ENCODE measurements at regions not wholly inside any gene's neighbourhood (a gene's known extent, or its start where the extent isn't known, plus 50 kb on each side); places are given as distances from the start of the nearest gene placed in this dataset.

DNA sequence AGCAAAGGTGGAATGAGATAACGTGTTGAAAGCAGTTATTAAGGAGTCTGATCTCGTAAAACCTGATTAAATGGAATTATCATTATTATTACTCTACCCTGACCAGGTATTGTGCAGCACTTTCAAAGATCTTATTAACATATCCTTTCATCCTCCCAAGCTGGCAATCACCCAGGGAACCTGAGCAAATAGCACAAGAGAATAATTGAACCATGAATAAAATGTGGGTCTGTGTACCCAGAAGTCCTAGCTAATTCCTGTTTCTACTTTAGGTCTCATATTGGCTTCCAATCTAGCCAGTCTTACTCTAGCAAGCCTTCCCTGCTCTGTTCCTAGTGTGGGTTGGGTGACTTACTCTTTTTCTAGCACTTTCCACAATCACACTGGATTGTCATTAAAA, 162.2 kb upstream of the STK32A start (continued):
- TF ChIP-seq EZH2phosphoT487 (IDR thresholded peaks at IDR 0.05; ENCODE audit: borderline replicate concordance, low read depth), result no peak
- no peak for TF ChIP-seq YY1 (IDR thresholded peaks at IDR 0.05; ENCODE audit: low read depth)
- no peak for TF ChIP-seq EP300 (IDR thresholded peaks at IDR 0.05; ENCODE audit: borderline replicate concordance in 1 of 2, low read depth in 1 of 2, low read length in 1 of 2)
- no peak for TF ChIP-seq FOSL2 (IDR thresholded peaks at IDR 0.05; ENCODE audit: borderline replicate concordance, low read depth)

DNA sequence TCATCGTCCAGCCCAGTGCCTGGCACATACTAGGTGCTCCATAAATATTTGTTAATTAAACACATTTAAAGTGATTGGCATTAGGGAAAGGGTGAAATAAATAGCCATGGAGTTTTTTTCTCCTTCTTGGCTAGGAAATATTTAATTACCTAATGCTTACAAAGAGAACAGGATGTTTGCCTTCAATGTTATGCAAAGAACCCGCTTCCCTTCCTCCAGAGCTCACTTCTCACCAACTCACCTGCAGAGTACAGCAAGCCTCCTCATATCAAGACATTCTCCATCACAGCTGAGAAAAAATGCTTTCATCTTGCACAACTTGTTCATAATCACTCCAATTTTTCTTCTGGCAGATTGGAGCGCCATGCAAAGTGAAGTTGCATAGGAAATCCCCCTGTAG, 161.7 kb upstream of the STK32A start:
- ChIA-PET POLR2A (no interaction called here), CTCF (interaction anchor here (1.1 kb wide), 1 partner anchor 18 kb away, joined by 3 read pairs; no protein-coding TSS in a partner anchor)
- Histone ChIP-seq H3K4me1 (ENCODE audit: control insufficient read depth in 1 of 2, insufficient read depth in 2 of 2, low read depth in 1 of 2, low read length in 1 of 2) (no peaks in the 10 kb centered on the region), H3K9me2 (no peaks in the 10 kb centered on the region), H3F3A (replicated peaks; ENCODE audit: insufficient read depth) (no peaks in the 10 kb centered on the region), H2AFZ (ENCODE audit: low read depth) (no peak overlapping the region), H3K27ac (ENCODE audit: low read depth in 2 of 2, low read length in 1 of 2) (no peak overlapping the region), H3K79me2 (ENCODE audit: insufficient read depth) (no peaks in the 10 kb centered on the region), H3K4me2 (no peak overlapping the region), H3K27me3 (ENCODE audit: insufficient read depth) (no peaks in the 10 kb centered on the region), H3K9me3 (no peaks in the 10 kb centered on the region), H3K36me3 (replicated peaks in 1 of 2; ENCODE audit: control insufficient read depth in 1 of 2, insufficient read depth in 2 of 2, low read length in 1 of 2) (no peaks in the 10 kb centered on the region), H3K4me3 (ENCODE audit: low read depth in 2 of 2, low read length in 1 of 2) (no peak overlapping the region), H3K9ac (no peak overlapping the region), H4K20me1 (ENCODE audit: insufficient read depth) (no peaks in the 10 kb centered on the region)
- 54% methylated on average over 3 of the region's 3 CpGs for WGBS (ENCODE audit: low lambda C conversion rate)
- TF ChIP-seq YY1 (IDR thresholded peaks at IDR 0.05; ENCODE audit: low read depth) (no peak), POLR2AphosphoS5 (IDR thresholded peaks at IDR 0.05; ENCODE audit: low read depth, low read length) (no peak), FOXJ3 (CRISPR knock-in tag; IDR thresholded peaks at IDR 0.05) (no peak)
- TF ChIP-seq, protein P1, sequence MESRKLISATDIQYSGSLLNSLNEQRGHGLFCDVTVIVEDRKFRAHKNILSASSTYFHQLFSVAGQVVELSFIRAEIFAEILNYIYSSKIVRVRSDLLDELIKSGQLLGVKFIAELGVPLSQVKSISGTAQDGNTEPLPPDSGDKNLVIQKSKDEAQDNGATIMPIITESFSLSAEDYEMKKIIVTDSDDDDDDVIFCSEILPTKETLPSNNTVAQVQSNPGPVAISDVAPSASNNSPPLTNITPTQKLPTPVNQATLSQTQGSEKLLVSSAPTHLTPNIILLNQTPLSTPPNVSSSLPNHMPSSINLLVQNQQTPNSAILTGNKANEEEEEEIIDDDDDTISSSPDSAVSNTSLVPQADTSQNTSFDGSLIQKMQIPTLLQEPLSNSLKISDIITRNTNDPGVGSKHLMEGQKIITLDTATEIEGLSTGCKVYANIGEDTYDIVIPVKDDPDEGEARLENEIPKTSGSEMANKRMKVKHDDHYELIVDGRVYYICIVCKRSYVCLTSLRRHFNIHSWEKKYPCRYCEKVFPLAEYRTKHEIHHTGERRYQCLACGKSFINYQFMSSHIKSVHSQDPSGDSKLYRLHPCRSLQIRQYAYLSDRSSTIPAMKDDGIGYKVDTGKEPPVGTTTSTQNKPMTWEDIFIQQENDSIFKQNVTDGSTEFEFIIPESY (IDR thresholded peaks at IDR 0.05; ENCODE audit: borderline replicate concordance, low read depth), result no peak
- TF ChIP-seq, protein P2, sequence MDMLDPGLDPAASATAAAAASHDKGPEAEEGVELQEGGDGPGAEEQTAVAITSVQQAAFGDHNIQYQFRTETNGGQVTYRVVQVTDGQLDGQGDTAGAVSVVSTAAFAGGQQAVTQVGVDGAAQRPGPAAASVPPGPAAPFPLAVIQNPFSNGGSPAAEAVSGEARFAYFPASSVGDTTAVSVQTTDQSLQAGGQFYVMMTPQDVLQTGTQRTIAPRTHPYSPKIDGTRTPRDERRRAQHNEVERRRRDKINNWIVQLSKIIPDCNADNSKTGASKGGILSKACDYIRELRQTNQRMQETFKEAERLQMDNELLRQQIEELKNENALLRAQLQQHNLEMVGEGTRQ (IDR thresholded peaks at IDR 0.05; ENCODE audit: borderline replicate concordance, low read depth, low read length), result no peak
- no peak for DNase-seq

DNA sequence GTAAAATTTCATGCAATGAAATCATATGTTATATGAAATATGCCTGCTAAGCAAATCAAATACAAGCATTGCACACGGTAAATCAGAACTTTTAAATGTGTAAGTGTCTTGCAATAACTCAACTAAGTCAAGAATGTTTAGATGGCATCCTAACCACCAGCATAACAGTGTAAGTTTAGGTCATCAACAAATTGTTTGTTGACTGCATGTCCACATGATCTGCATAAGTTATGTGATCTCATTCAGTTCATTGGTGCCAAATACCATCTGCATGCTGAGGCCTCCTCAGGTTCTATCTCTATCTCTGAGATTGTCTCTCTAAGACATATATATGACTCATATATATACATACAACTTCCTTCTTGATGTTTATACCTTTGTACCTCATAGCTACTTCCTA, 159.6 kb upstream of the STK32A start:
- CTCF ChIA-PET, result interaction anchor here (1.0 to 2.0 kb wide), 2 partner anchors 10 to 24 kb away, joined by 3 to 8 read pairs; no protein-coding TSS in a partner anchor
- POLR2A ChIA-PET, result no interaction called here
- no peaks in the 10 kb centered on the region for H3K79me2 ChIP-seq (ENCODE audit: insufficient read depth)
- no peaks in the 10 kb centered on the region for H3K4me1 ChIP-seq (ENCODE audit: control insufficient read depth in 1 of 2, insufficient read depth in 2 of 2, low read depth in 1 of 2, low read length in 1 of 2)
- no peak overlapping the region for H3K4me3 ChIP-seq (ENCODE audit: low read depth in 2 of 2, low read length in 1 of 2)
- no peak overlapping the region for H3K27ac ChIP-seq (ENCODE audit: low read depth in 2 of 2, low read length in 1 of 2)
- TF ChIP-seq NRF1 (IDR thresholded peaks at IDR 0.05; ENCODE audit: low read depth, low read length) (no peak), MXI1 (IDR thresholded peaks at IDR 0.05; ENCODE audit: low read depth, low read length) (no peak), RFX5 (IDR thresholded peaks at IDR 0.05; ENCODE audit: low read length) (no peak), YY1 (IDR thresholded peaks at IDR 0.05; ENCODE audit: low read depth) (no peak), SIN3A (IDR thresholded peaks at IDR 0.05; ENCODE audit: borderline replicate concordance, low read depth, low read length) (no peak), GABPA (IDR thresholded peaks at IDR 0.05; ENCODE audit: low read depth) (no peak), RAD21 (IDR thresholded peaks at IDR 0.05; ENCODE audit: low read length) (no peak)
- TF ChIP-seq, protein P2 (IDR thresholded peaks at IDR 0.05; ENCODE audit: borderline replicate concordance, low read depth, low read length), result no peak
- TF ChIP-seq, protein P3, sequence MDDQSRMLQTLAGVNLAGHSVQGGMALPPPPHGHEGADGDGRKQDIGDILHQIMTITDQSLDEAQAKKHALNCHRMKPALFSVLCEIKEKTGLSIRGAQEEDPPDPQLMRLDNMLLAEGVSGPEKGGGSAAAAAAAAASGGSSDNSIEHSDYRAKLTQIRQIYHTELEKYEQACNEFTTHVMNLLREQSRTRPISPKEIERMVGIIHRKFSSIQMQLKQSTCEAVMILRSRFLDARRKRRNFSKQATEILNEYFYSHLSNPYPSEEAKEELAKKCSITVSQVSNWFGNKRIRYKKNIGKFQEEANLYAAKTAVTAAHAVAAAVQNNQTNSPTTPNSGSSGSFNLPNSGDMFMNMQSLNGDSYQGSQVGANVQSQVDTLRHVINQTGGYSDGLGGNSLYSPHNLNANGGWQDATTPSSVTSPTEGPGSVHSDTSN (IDR thresholded peaks at IDR 0.05), result no peak
- H2AFZ ChIP-seq (ENCODE audit: low read depth), result no peak overlapping the region
- H3K36me3 ChIP-seq (replicated peaks in 1 of 2; ENCODE audit: control insufficient read depth in 1 of 2, insufficient read depth in 2 of 2, low read length in 1 of 2), result no peaks in the 10 kb centered on the region
- WGBS (ENCODE audit: low lambda C conversion rate), result 14% methylated on average over 1 of the region's 1 CpG
- no peaks in the 10 kb centered on the region for H3K9me3 ChIP-seq
- no peaks in the 10 kb centered on the region for H3K9me2 ChIP-seq
- no peaks in the 10 kb centered on the region for H3F3A ChIP-seq (replicated peaks; ENCODE audit: insufficient read depth)
- no peaks in the 10 kb centered on the region for H4K20me1 ChIP-seq (ENCODE audit: insufficient read depth)
- DNase-seq, result no peak
- no peaks in the 10 kb centered on the region for H3K27me3 ChIP-seq (ENCODE audit: insufficient read depth)
- H3K4me2 ChIP-seq, result no peak overlapping the region
- no peak overlapping the region for H3K9ac ChIP-seq
